MCF 10A (cell line): ENCODE measurements at regions not wholly inside any gene's neighbourhood (a gene's known extent, or its start where the extent isn't known, plus 50 kb on each side); places are given as distances from the start of the nearest gene placed in this dataset.

Experiments
- BruUV-seq: library from RNA; stranded (reverse); fragments of 400-500 nt; replicated peaks from 2 replicates; lab custom pipeline; 2021; lab: Mats Ljungman, UMichigan
- CTCF ChIA-PET: fragments of 300-600 bp; sonication (Branson Sonifier 250); formaldehyde crosslinking; extraction: SDS; loops from one replicate; lab custom pipeline; 2021; ENCODE audit warnings: antibody characterized with exemption, inconsistent platforms; lab: Yijun Ruan, JAX
- POLR2A ChIA-PET: fragments of 300-600, 350-650 bp; sonication (Branson Sonifier 250); formaldehyde crosslinking; extraction: SDS; loops from one replicate; lab custom pipeline; 2020; ENCODE audit warnings: antibody characterized with exemption, inconsistent platforms; lab: Yijun Ruan, JAX
- DNase-seq: peaks from one replicate; pipeline ENCODE4 v3.0.0-alpha.2; 2018; ENCODE audit not compliant: unreplicated experiment
- H3K27ac Mint-ChIP-seq: one replicate; pipeline ENCODE4 v1.8.0; 2022; ENCODE audit warnings: mild to moderate bottlenecking, low read depth, mixed read lengths; ENCODE audit not compliant: unreplicated experiment
- H3K27me3 Mint-ChIP-seq: one replicate; pipeline ENCODE4 v1.8.0; 2022; ENCODE audit warnings: mixed read lengths; ENCODE audit not compliant: insufficient read depth, unreplicated experiment
- H3K36me3 Mint-ChIP-seq: one replicate; pipeline ENCODE4 v1.8.0; 2022; ENCODE audit warnings: mild to moderate bottlenecking, moderate library complexity, mixed read lengths; ENCODE audit not compliant: insufficient read depth, unreplicated experiment
- H3K4me1 Mint-ChIP-seq: one replicate; pipeline ENCODE4 v1.8.0; 2022; ENCODE audit warnings: mixed read lengths; ENCODE audit not compliant: insufficient read depth, unreplicated experiment
- H3K4me3 Mint-ChIP-seq: one replicate; pipeline ENCODE4 v1.8.0; 2022; ENCODE audit warnings: mild to moderate bottlenecking, moderate library complexity, mixed read lengths; ENCODE audit not compliant: unreplicated experiment
- H3K9me3 Mint-ChIP-seq: one replicate; pipeline ENCODE4 v1.8.0; 2022; ENCODE audit warnings: mixed read lengths; ENCODE audit not compliant: unreplicated experiment
- intact Hi-C: fragments of 100-400 bp; cut with micrococcal nuclease; formaldehyde crosslinking; loops from 2 replicates; pipeline ENCODE4 v1.14.1; 2022
- TF ChIP-seq, protein P1 (sequence below): fragments of 200-600 bp; IDR thresholded peaks from one replicate; pipeline ENCODE4 v1.8.0; 2022; ENCODE audit warnings: antibody characterized with exemption, mild to moderate bottlenecking; ENCODE audit not compliant: unreplicated experiment

DNA sequence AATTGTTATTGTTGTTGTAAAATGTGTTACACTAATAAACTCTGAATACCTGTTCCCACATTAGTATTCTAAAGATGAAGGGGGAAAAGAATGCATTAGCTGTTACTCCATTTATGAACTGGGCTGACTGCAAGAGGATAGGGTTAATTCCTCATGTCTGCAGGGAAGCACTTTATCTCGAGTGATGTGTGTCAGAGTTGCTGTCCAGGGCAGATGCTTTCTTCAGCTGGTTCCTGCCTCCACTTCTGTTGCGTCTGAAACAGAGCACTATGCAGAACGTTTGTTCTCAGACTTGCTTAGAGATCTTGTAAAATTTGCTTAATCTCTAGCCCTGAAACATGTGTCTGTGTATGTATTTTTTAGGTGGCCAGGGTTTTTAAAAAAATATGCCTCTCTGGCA, 318.8 kb downstream of the SPRY2 start:
- BruUV-seq, result no TSS peak
- Mint-ChIP-seq H3K4me3 (no peak overlapping the region), H3K9me3 (no peaks in the 10 kb centered on the region), H3K27ac (no peak overlapping the region), H3K27me3 (no peaks in the 10 kb centered on the region), H3K4me1 (no peaks in the 10 kb centered on the region), H3K36me3 (no peaks in the 10 kb centered on the region)
- POLR2A ChIA-PET, result no interaction called here
- DNase-seq, result no peak
- TF ChIP-seq, protein P1, sequence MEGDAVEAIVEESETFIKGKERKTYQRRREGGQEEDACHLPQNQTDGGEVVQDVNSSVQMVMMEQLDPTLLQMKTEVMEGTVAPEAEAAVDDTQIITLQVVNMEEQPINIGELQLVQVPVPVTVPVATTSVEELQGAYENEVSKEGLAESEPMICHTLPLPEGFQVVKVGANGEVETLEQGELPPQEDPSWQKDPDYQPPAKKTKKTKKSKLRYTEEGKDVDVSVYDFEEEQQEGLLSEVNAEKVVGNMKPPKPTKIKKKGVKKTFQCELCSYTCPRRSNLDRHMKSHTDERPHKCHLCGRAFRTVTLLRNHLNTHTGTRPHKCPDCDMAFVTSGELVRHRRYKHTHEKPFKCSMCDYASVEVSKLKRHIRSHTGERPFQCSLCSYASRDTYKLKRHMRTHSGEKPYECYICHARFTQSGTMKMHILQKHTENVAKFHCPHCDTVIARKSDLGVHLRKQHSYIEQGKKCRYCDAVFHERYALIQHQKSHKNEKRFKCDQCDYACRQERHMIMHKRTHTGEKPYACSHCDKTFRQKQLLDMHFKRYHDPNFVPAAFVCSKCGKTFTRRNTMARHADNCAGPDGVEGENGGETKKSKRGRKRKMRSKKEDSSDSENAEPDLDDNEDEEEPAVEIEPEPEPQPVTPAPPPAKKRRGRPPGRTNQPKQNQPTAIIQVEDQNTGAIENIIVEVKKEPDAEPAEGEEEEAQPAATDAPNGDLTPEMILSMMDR, result no peak
- intact Hi-C loops, result no loop called here
- CTCF ChIA-PET, result interaction anchor here (0.7 kb wide), 1 partner anchor 72 kb away, joined by 3 read pairs; no protein-coding TSS in a partner anchor

DNA sequence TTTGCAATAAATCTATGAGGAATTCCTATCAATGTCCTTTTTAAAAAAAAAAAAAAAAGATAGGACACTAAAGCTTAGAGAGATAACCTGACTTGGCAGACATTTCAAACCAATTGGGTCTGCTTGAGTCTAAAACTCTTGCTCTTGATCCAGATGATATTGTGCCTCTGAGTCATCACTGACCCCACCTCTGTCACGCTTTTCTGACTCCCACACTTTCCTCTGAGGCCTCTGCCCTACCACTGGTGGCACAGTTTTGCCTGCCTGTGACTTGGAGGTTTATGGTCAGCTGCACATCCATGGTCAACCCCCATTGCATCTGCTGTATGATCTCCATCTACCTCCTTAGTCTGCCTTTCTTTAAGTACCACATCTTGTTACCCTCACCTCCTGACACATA, 328.7 kb downstream of the SPRY2 start:
- no peak overlapping the region for H3K27ac Mint-ChIP-seq
- H3K4me1 Mint-ChIP-seq, result peaks cover 10% of the 10 kb centered on the region
- TF ChIP-seq, protein P1, result no peak
- intact Hi-C loops, result no loop called here
- POLR2A ChIA-PET, result no interaction called here
- H3K36me3 Mint-ChIP-seq, result no peaks in the 10 kb centered on the region
- no TSS peak for BruUV-seq
- CTCF ChIA-PET, result no interaction called here
- H3K27me3 Mint-ChIP-seq, result no peaks in the 10 kb centered on the region
- H3K4me3 Mint-ChIP-seq, result no peak overlapping the region
- H3K9me3 Mint-ChIP-seq, result no peaks in the 10 kb centered on the region
- peak; percentile 4 for DNase-seq

DNA sequence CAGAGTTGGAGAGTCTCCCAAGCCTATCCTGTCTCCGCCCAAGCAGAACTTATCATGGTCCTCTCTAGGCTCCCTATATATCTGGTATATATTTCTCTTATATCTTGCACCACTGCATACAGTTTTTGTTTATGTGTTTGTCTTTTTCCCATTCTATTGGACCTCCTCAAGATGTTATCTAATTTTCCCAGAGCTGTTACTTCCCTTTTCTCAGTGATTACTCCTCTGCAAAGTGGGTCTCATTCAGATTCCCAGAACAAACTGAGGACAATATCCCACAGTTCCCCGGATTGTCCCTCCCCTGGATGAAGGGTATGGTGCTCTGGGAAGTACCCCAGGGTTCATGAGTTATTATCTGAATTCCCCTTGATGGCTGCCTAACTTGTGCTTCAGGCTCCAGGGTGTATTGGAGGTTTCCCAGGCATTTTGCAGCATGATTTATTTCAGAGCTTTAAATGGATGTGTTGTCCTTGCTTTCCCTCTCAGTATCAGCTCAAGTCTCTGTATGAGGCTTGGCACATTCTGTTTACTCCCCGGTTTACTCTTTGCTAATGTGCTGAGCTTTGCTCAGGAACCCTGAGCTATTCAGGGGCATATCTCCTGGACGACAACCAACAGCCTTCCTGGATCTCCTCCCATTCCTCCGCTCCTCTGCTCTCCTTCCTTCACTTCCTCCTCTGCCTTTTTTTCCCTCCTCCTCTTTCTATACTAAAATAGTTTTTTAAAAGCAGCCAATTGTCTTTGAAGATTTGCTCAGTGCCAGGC, 329.3 kb downstream of the SPRY2 start:
- DNase-seq, result no peak
- ChIA-PET POLR2A (interaction anchor here (0.7 kb wide), 1 partner anchor 9 kb away, joined by 3 read pairs; no protein-coding TSS in a partner anchor), CTCF (interaction anchor here (0.6 to 1.1 kb wide), 2 partner anchors 21 to 63 kb away, joined by 3 read pairs; no protein-coding TSS in a partner anchor)
- H3K9me3 Mint-ChIP-seq, result no peaks in the 10 kb centered on the region
- no peak overlapping the region for H3K4me3 Mint-ChIP-seq
- peaks cover 10% of the 10 kb centered on the region for H3K4me1 Mint-ChIP-seq
- no TSS peak for BruUV-seq
- intact Hi-C loops, result no loop called here
- H3K27ac Mint-ChIP-seq, result no peak overlapping the region
- TF ChIP-seq, protein P1, result no peak
- H3K27me3 Mint-ChIP-seq, result no peaks in the 10 kb centered on the region
- no peaks in the 10 kb centered on the region for H3K36me3 Mint-ChIP-seq

DNA sequence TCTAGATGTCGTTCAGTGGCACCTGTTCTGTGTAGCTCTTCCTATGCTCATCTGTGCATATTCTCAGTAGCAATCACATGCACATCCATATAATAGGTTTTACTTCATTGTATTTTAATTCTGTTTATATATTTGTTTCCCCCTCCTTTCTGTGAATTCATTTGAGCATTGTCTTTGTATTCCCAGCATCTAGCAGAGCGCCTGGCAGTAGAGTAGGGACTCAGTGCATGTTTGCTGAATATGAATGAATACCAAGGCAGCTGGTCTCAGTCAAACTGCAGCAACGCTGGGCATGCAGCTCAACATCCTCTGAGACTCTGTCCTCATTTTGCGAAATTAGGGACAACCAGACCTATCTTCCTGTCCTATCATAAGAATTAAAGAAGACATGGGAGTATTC, 330.1 kb downstream of the SPRY2 start:
- CTCF ChIA-PET, result interaction anchor here (1.1 kb wide), 1 partner anchor 62 kb away, joined by 3 read pairs; no protein-coding TSS in a partner anchor
- BruUV-seq, result no TSS peak
- POLR2A ChIA-PET, result interaction anchor here (0.7 kb wide), 1 partner anchor 8 kb away, joined by 3 read pairs; no protein-coding TSS in a partner anchor
- H3K27me3 Mint-ChIP-seq, result no peaks in the 10 kb centered on the region
- no peak overlapping the region for H3K27ac Mint-ChIP-seq
- H3K4me1 Mint-ChIP-seq, result peaks cover 10% of the 10 kb centered on the region
- no peak overlapping the region for H3K4me3 Mint-ChIP-seq
- intact Hi-C loops, result no loop called here
- no peaks in the 10 kb centered on the region for H3K36me3 Mint-ChIP-seq
- TF ChIP-seq, protein P1, result no peak
- no peaks in the 10 kb centered on the region for H3K9me3 Mint-ChIP-seq
- DNase-seq, result no peak
